Activated CD4-positive, alpha-beta T cell treated with anti-CD3 and anti-CD28 coated beads, Interleukin-2, amount 50 U/mL, for 1 hour (primary cell): ENCODE measurements at regions not wholly inside any gene's neighbourhood (a gene's known extent, or its start where the extent isn't known, plus 50 kb on each side); places are given as distances from the start of the nearest gene placed in this dataset.

Experiments used
- DNase-seq: peaks from one replicate; pipeline ENCODE4 v3.0.0-alpha.2; 2020

DNA sequence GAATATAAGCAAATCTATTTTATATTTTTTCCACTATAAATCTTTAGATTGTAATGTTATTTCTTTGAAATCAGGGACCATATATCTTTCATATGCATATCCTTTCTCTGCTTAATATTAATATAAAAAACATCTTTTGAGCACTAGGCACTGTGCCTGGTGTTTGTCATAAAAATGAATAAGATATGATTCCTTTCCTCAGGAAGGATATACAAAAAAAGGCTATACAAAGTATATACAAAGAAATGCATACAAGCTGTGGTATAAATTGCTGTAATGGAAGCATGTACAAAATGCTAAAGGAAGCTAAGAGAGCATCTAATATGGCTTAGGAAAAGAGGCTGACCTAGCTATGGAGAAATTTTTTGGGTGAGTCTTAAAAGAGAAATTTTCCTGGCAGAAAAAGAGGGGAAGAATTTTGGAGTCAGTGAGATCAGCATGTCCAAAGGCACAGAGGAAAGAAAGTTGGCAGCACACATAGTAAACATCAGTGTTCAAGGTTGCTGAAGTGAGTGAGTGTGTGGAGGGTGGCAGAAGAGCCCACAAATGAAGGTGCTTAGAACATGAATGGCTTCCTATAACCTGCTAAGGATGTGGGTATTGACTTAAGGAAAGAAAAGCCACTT lies 500.0 kb downstream of the SPRY1 start:
- no peak for DNase-seq

DNA sequence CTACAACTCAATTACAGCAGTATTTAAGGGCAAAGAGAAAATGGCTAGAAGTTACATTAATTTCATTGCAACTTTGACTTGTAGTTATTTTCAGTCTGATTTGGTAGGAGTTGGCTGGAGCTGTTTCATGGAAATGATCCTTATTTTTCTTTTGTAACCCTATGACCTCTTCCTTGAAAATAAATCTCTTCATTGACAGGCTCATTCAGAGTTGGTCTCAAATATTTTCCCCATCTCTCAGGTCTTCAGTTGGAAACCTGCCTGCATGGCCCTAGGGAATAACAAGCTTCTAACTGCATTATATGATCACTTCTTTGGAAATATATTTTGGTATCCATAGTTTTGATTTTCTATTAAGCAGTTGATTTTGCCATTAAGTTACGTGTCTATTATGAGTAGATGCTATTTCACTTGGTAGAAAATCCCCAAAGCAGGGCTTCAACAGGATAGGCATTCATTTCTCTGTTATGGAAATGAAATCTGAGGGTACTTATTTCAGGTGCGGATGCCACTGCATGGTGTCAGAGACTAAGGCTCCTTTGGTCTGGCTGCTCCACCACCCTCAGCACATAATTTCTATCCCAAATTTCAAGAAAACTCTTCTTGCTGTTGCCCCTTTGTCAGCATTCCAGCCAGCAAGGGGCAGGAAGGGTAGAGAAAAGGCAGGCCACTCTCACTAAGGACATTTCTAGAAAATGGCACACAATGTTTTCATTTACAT lies 502.5 kb downstream of the SPRY1 start:
- DNase-seq: no peak

DNA sequence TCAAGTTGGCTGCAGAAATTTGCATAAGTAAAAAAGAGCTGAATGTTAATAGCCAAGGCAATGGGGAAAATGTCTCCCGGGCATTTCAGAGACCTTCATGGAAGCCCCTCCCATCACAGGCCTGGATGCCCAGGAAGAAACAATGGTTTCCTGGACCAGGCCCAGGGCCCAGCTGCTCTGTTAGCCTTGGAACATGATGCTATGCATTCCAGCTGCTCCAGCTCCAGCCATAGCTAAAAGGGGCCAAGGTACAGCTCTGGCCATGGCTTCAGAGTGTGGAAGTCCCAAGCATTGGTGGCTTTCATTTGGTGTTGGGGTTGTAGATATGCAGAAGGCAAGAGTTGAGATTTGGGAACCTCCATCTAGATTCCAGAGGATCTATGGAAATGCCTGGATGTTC lies 508.3 kb downstream of the SPRY1 start:
- DNase-seq: no peak

DNA sequence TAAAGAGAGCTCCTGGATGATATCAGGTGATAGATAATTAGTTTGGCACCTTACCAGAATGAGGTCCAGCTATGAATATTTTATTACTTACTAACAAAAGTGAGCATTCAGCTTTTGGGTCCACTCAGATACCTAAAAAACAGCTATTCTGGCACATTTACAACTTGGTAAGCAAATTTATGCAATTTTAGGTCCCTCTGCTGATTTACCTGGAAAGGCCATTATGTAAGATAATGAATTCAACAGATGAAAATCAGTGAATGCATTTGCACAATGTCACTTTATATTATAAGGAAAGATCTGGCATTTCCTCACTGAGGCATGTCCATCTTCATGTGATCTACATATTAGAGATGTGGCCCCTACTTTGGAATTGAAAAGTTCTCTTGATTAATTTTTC lies 517.0 kb downstream of the SPRY1 start:
- no peak for DNase-seq

DNA sequence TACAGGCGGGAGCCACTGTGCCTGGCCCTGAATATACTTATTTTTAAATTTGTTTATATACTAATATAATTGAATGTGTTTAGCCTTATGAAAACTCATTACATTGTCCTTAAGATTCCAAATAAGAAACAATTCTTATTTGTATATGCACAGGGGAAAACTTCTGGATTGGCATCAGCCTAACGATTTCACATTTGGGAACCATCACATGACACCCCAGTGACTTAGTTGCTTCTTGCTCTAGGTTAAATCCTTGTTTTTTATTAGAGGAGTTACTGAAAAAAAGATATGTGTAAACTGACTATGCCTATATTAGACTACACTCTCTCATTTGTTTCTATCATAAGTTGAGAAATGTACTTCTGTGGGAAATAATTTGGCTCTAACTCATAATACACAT lies 520.2 kb downstream of the SPRY1 start:
- DNase-seq: no peak

DNA sequence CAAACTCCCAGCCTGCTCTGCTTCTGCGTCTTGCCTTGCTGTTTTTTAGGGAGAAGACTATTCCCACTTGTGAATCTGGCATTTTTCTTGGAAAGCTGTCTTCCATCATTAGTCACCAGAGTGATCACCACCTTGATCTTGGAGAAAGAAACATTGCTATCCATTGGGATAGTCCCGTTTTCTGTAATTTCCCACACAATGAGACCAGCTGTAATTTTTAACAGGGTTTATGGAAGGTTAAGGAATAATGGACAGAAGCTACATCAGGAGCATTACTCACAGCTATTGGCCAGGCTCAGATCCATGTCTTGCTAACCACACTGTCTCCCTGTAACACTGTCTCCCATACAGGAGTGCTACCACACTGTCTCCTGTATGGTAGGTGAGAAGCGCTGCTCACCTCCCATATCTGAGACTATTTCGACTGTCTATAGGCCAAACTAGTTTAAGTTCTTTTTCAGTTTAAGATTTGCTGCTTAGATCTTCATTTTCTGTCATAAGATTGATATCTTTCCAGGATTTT lies 523.0 kb downstream of the SPRY1 start:
- DNase-seq: no peak

DNA sequence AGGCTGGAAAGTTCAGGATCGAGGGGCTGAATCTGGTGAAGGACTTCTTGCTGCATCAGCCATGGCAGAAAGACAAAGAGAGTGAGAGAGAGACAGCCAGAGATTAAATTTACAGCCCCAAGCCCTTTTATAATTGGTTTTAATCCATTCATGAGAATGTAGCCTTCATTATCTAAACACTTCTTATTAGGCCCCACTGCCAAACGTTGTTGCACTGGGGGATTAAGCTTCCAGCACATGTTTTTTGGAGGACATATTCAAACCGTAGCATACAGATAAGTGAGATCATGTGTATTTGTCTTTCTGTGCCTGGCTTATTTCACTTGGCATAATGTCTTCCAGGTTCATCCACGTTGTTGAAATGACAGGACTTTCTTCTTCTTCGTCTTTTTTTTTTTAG lies 524.7 kb downstream of the SPRY1 start:
- DNase-seq: no peak

DNA sequence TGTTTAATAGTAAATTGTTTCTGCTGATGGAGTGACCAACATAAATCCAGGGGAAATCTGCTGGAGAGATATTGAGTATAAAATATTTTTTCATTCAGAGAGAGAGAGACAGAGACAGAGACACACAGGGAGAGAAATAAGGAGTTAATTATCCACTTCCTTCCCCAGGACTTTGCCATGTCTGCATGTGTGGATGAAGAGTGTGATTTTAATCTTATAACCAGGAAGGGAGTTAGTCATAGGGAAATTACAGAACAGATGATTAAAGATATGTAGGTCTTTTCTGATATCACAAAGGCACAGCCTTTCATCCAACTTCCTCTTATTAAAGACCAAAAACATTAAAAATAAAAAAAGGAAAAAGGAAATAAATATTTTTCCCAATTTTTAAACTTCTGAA lies 526.3 kb downstream of the SPRY1 start:
- no peak for DNase-seq

DNA sequence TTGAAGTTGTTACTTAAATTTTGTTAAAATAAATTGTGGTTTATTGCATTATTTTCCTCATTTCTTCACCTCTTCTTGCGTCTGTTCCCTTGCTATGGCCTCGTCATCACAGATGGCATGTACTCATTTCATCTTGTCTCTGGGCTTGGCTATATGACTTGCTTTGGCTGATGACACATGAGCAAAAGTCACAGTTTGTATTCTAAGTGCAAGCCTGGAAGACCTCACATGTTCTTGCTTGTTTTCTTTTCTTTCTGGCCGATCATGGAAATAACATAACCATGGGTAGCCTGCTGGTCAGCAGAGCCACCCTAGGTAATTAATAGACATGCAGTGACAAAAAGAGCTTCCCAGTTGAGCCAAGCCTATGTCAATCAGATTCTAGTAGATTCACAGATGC lies 527.9 kb downstream of the SPRY1 start:
- DNase-seq: no peak

DNA sequence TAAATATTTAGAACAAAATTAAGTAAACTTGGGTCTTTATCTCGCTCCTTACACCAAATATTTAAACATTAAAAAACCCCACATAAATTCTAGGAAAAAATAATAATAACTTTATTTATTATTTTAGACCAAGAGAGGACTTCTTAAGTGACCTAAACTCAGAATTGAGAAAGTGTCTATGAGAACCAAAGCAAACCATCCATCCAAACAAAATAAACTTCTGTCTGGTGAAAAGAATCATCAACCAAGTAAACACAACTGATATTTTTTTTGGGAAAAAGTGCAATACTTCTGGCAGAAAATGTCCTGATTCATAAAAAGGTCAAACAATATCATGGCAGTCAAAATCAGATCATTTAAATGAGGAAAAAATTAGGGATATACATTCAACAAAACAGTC lies 533.0 kb downstream of the SPRY1 start:
- no peak for DNase-seq

DNA sequence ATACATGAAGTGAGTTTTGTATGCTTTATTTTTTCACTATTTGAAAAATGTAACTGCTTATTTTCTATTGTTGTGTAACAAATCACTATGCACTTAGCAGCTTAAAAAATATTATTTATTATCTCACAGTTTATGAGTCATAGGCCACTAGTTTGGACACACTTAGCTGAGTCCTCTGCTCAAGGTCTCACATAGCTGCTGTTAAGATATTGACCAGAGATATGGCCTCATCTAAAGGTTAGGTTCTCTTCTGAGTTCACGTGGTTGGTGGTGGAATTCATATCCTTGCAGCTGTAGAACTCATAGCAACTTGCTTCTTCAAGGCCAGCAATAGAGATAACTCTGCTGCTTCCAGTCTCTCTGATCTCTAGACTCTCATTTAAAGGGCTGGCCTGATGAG lies 534.4 kb downstream of the SPRY1 start:
- no peak for DNase-seq

DNA sequence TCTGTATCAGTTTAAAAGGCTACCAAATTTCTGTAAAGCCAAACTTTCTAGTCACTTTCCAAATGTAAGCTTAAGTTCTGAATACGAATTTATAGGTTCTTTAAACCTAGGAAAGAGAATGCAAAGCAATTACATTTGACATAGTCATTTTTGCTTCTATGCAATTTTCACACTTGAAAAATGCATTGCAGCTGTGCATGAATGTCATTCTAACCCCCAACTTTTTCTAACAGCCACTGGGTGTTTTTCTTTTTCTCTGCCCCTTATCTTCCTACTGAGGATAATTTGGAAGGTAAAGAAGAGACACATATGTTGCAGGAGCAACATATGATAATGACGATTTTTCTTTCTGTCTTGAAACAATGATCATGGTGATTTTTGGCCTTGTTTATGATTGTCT lies 537.5 kb downstream of the SPRY1 start:
- no peak for DNase-seq

DNA sequence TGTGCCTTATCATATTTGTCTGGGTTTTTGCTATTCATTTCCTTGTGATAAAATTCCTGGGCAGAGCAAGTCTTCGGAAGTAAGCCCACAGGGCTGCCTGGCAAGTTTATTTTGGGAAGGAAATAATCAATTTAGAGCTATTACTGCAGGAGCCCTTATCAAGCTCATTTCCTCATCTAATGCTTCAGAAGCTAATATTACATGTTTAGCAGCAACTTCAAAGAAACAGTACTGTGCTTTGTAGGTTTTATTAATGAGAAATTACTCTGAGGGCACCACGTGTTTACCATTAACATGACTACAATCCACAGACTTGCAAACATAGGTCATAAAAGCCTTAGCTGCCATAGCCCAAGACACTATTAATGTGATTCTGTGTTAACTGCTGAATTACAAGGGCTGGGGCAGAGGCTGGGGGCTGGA lies 540.0 kb downstream of the SPRY1 start:
- no peak for DNase-seq

DNA sequence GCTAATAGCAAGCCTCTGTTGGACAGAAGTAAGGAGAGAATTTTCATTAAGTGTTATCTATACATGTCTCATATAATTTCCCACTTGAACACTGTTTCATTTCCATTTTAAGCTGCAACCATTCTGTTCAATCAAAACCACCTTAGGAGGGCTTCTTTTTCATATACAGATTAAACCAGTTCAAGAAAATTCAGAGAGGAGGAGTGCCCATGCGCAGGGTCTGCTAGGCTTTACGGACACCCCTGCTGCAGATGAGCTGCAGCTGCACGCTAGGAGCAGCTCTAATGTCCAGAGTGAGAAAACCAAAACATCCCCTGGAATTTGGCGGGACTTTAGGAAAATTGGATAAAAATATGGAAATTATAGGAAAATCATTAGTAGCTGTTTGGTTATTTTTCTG lies 541.0 kb downstream of the SPRY1 start:
- DNase-seq: no peak

DNA sequence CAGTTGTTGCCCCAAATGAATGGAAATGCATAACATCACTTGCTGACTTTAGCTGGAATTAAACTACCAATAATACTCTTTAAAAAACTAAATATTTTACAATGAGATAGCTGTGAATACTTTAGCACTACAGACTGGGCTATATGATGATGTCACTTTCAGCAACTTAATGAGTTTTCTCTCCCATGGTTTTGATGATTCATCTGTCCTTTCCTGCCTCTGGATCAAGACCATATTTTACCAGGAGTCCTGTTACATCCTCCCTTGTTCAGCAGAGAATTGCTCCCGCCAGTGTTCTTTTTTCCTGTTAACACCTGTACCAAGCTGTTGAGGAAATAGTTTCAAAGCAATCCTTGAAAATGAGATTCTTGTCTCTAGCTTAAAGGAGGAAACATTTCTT lies 543.0 kb downstream of the SPRY1 start:
- DNase-seq: no peak

DNA sequence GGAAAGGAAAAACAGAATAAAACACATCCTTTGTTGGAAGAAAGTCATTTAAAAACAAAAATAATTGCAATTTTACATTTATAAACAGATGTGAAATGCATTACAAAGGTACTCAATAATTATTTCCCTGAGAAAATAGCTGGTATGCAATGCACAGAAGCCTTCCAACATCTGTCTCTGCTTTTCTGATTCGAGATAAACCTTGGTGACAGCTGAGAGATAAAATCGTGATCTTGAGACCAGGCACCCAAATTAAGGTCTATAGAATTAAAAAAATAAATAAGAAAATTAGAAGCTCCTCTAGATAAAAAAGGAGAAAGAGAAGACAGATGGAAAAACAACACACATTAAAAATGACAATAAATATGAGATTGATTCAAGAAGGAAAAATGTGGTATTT lies 544.0 kb downstream of the SPRY1 start:
- no peak for DNase-seq

DNA sequence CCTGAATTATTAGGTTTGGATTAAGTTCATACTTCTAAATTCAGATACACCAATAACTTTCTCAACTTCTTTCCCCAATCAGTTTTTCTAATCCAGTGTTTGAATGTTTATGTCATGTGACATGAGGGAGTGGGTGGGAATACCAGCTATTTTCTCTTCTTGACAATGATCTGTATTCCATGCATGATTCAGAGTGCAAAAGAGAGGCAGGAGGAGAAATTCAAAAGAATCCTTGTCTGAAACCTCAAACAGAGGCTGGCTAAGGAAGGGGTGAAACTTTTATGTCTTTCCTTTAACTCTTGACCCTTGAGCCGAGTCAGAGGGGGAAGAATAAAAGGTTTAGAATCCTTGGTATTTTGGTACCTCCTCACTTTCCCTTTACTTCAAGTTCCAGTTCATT lies 544.7 kb downstream of the SPRY1 start:
- no peak for DNase-seq

DNA sequence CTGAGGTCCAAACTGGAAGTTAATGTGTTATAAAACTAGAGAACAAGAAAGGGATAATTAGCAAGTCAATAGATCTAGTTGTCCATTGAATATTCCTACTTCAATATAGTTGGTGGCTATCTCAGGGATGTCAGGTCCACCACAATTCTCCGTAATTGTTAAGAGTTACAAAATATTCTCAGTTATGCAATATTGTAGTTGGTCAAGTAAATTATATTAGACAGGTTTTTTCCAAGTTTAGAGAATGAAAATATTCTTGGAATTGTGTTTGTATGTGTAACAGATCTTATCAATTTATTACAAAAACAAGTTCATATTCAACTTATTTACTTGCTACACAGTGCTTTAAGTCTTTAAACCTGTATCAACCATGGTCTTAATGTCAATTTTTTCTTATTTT lies 547.4 kb downstream of the SPRY1 start:
- no peak for DNase-seq

DNA sequence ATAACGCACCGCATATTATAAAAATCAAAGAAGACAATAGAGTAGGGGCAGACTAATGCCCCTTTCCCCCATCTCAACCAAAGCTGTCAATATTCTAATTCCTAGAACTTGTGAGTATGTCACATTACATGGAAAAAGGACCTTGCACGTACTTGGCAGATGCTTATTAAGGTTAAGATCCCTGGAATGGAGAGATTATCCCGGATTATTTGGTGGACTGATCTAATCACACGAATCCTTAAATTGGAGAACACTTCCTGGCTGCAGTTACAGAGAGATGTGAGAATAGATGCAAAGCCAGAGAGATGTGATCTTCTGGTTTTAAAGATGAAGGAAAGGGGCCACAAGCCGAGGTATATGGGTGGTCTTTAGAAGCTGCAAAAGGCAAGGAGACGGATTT lies 548.7 kb downstream of the SPRY1 start:
- DNase-seq: no peak

DNA sequence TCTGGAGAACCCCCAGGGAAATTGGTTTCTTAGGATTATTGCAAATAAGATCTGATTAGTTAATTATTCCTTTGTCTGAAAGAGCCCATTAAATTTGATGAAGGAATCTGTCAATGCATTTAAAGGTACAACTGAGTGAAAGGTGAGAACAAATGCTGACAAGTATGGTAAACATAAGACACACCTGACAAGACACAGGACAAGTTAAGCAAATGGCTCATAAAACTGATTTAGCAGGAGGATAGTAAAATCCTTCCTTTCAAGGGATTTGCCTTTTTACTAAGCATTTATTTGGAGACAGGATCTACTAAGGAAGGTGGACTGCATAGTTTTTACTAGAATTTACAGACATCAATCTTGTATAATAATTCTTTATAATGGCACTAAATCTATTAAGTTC lies 553.9 kb downstream of the SPRY1 start:
- DNase-seq: no peak

DNA sequence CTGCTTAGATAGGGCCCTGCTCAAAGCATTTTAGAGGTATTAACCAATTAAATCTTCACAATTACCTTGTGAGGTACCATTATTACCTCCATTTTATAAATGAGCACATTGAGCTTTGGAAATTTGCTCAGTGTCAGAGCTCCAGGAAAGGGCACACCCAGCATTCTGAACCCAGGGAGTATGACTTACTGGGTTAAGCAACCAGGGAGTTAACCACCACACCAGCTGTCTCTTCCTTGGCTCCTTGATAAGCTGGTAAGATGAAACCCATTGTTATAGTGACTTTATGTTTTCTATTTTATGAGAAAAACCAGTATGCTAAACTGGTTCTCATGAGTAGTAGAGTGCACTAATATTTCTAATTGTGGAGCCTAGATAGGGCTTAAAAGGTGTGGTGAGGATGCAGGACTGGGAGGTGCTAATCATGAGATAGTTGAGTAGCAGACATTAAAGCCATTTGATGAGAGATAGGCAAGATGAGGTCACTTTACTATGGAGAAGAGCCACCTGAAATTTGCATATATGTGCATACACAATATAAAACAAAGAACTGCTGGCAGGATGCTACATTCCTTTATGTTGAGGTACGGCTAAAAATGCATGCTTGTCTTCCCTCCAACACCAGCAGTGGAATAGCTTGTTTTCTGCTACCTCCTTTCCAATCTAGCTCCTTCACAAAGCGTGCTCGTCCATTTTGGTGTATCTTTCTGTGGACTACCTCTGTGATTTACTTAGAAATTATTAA lies 556.1 kb downstream of the SPRY1 start:
- DNase-seq: no peak

DNA sequence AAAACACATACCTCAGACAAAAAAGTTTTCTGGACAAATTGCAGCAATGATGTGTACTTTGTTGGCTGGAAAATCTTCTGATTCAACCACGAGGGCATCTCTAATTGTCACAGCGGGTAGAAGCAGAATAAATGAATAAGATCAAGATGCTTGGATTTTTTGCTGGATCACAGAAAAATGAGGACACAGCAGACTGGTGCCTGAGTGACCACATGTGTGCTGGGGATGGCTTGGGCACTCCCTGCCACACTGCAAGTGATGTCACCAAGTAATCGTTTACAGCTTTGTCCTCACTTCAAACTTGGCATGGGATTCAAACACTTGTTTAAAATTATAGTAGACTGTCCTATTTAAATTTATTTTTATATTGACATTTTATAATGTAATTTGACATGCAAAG lies 557.0 kb downstream of the SPRY1 start:
- DNase-seq: no peak

DNA sequence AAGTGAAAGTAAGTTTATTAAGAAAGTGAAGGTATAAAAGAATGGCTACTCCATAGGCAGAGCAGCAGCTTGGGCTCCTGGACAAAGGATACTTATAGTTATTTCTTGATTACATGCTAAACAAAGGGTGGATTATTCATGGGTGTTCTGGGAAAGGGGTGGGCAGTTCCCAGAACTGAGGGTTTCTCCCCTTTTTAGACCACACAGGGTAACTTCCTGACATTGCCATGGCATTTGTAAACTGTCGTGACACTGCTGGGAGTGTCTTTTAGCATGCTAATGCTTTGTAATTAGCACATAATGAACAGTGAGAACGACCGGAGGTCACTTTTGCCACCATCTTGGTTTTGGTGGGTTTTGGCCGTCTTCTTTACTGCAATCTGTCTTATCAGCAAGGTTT lies 557.6 kb downstream of the SPRY1 start:
- no peak for DNase-seq

DNA sequence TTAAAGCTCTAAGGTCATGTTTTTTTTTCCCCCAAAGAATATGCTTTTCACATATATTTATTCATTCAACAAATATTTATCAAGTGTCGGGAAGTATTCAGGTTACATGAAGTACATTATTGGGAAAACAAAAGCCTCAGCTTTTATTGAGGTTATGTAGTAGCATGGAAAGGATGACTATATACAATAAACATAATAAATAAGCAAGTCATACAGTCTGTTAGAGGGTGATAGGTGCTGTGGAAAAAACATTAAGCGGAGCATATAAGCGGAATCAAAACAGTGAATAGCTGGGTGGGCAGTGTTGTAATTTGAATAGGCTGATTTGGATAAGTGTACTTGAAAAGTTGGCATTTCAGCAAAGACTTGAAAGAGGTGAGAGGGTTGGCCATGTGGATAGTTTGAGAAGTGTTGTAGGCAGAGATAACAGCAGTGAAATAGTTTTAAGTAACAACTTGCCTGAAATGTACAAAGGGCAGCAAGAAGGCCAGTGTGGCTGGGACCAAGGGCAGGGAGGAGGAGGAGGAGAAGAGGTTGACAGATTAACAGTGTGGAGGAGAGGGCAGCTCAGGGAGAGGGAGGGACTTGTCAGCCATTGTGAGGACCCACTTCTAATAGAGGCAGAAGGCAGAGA lies 558.7 kb downstream of the SPRY1 start:
- DNase-seq: no peak
